Neural progenitor cell (in vitro differentiated cells): ENCODE measurements at regions not wholly inside any gene's neighbourhood (a gene's known extent, or its start where the extent isn't known, plus 50 kb on each side); places are given as distances from the start of the nearest gene placed in this dataset.

Experiments
- DNase-seq: peaks from one replicate; pipeline ENCODE4 v3.0.0-alpha.2; 2016; ENCODE audit warnings: low spot score
- H2AFZ ChIP-seq: fragments of 200-600 bp; sonication (generic); replicated peaks from 2 replicates; pipeline ENCODE4 v1.6.1; 2016; ENCODE audit warnings: antibody characterized with exemption
- H3F3A ChIP-seq: fragments of 200-600 bp; sonication (generic); 2 replicates; pipeline ENCODE4 v1.6.1; 2016; ENCODE audit warnings: antibody characterized with exemption, low read depth
- H3K27ac ChIP-seq: fragments of 200-600 bp; sonication (generic); 2 replicates; pipeline ENCODE4 v1.5.1; 2016; ENCODE audit warnings: mild to moderate bottlenecking
- H3K27me3 ChIP-seq: fragments of 200-600 bp; sonication (generic); 2 replicates; pipeline ENCODE4 v1.6.1; 2016; ENCODE audit warnings: mild to moderate bottlenecking, moderate library complexity
- H3K36me3 ChIP-seq: fragments of 200-600 bp; sonication (generic); 2 replicates; pipeline ENCODE4 v1.5.1; 2016
- H3K4me1 ChIP-seq: fragments of 200-600 bp; sonication (generic); 2 replicates; pipeline ENCODE4 v1.6.1; 2016; ENCODE audit warnings: mixed run types
- H3K4me2 ChIP-seq: fragments of 200-600 bp; sonication (generic); 2 replicates; pipeline ENCODE4 v1.6.1; 2016
- H3K4me3 ChIP-seq: fragments of 200-600 bp; sonication (generic); 2 replicates; pipeline ENCODE4 v1.5.1; 2016
- H3K79me2 ChIP-seq: fragments of 200-600 bp; sonication (generic); 2 replicates; pipeline ENCODE4 v1.6.1; 2016; ENCODE audit warnings: low read depth
- H3K9ac ChIP-seq: fragments of 200-600 bp; sonication (generic); 2 replicates; pipeline ENCODE4 v1.6.1; 2016
- H3K9me3 ChIP-seq: fragments of 200-600 bp; sonication (generic); 2 replicates; pipeline ENCODE4 v1.5.1; 2016; ENCODE audit warnings: low read depth
- H4K20me1 ChIP-seq: fragments of 200-600 bp; sonication (generic); 2 replicates; pipeline ENCODE4 v1.6.1; 2016; ENCODE audit warnings: low read depth
- H3K27ac Mint-ChIP-seq: 3 replicates; pipeline ENCODE4 v1.8.0; 2021; ENCODE audit warnings: mixed read lengths
- H3K27me3 Mint-ChIP-seq: 2 replicates; pipeline ENCODE4 v1.8.0; 2022; ENCODE audit warnings: low read depth, mild to moderate bottlenecking, inconsistent platforms, moderate library complexity, mixed read lengths; ENCODE audit not compliant: insufficient read depth
- H3K36me3 Mint-ChIP-seq: 3 replicates; pipeline ENCODE4 v1.8.0; 2021; ENCODE audit warnings: mixed read lengths
- H3K4me1 Mint-ChIP-seq: 3 replicates; pipeline ENCODE4 v1.8.0; 2021; ENCODE audit warnings: mixed read lengths
- H3K4me3 Mint-ChIP-seq: 3 replicates; pipeline ENCODE4 v1.8.0; 2021; ENCODE audit warnings: mild to moderate bottlenecking, moderate library complexity, mixed read lengths
- H3K9me3 Mint-ChIP-seq: 3 replicates; pipeline ENCODE4 v1.8.0; 2020; ENCODE audit warnings: mixed read lengths
- EZH2 ChIP-seq: fragments of 200-600 bp; sonication (generic); IDR thresholded peaks from 2 replicates; pipeline ENCODE4 v1.6.1; 2017; ENCODE audit warnings: antibody characterized with exemption, mild to moderate bottlenecking, moderate library complexity
- EZH2phosphoT487 ChIP-seq: fragments of 200-600 bp; sonication (generic); IDR thresholded peaks from 2 replicates; pipeline ENCODE4 v1.6.1; 2017; ENCODE audit warnings: antibody characterized with exemption
- TF ChIP-seq, protein P1 (sequence below): fragments of 200-600 bp; sonication (generic); IDR thresholded peaks from 2 replicates; pipeline ENCODE4 v1.5.1; 2017; ENCODE audit warnings: antibody characterized with exemption, mild to moderate bottlenecking

DNA sequence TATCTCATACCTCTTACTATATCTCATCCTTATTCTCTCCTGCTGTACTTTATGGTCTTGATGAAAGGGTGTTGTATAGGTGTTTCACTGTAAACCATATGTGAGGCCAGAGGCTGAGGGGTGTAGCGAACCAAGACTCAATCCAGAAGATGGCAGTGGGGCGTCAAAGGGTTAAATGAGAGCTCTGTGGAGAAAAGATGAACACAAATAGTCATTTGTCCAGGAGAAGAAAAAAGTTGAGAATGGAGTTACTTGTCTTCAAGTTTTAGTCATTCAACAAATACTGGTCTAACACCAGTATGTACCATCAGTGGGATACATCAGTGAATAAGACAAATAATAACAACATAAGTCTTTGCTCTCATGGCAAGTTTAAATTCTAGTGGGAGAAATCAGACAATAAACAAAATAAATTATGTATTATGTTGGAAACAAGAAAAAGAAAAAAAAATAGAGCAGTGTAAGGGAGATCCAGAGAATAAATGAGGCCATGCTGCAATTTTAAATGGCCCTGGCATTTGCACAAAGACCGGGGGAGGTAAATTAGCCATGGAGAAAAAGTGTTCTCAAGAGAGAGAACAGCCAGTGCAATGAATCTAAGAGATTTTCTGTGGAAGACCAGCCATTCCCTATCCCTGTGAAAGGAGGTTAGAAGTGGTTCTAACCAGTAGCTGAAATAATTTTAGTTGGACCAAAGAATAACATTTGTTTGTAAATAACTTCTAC is 77.0 kb upstream of the UMPS start:
- H3K4me1 Mint-ChIP-seq: peaks cover 19% of the 10 kb centered on the region
- no peak overlapping the region for H3K27ac ChIP-seq
- no peak overlapping the region for H3K4me2 ChIP-seq
- no peaks in the 10 kb centered on the region for H3K79me2 ChIP-seq
- H3F3A ChIP-seq: peaks cover 11% of the 10 kb centered on the region
- TF ChIP-seq EZH2phosphoT487 (no peak), EZH2 (no peak)
- TF ChIP-seq, protein P1, sequence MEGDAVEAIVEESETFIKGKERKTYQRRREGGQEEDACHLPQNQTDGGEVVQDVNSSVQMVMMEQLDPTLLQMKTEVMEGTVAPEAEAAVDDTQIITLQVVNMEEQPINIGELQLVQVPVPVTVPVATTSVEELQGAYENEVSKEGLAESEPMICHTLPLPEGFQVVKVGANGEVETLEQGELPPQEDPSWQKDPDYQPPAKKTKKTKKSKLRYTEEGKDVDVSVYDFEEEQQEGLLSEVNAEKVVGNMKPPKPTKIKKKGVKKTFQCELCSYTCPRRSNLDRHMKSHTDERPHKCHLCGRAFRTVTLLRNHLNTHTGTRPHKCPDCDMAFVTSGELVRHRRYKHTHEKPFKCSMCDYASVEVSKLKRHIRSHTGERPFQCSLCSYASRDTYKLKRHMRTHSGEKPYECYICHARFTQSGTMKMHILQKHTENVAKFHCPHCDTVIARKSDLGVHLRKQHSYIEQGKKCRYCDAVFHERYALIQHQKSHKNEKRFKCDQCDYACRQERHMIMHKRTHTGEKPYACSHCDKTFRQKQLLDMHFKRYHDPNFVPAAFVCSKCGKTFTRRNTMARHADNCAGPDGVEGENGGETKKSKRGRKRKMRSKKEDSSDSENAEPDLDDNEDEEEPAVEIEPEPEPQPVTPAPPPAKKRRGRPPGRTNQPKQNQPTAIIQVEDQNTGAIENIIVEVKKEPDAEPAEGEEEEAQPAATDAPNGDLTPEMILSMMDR: no peak
- peaks cover 18% of the 10 kb centered on the region for H3K36me3 Mint-ChIP-seq
- no peaks in the 10 kb centered on the region for H3K9me3 ChIP-seq
- no peak overlapping the region for H3K27ac Mint-ChIP-seq
- no peak overlapping the region for H3K4me3 ChIP-seq
- no peaks in the 10 kb centered on the region for H3K27me3 ChIP-seq
- no peaks in the 10 kb centered on the region for H3K36me3 ChIP-seq
- no peak for DNase-seq
- no peak overlapping the region for H3K4me3 Mint-ChIP-seq
- no peaks in the 10 kb centered on the region for H3K27me3 Mint-ChIP-seq
- no peak overlapping the region for H2AFZ ChIP-seq
- peaks cover 15% of the 10 kb centered on the region for H3K4me1 ChIP-seq
- no peaks in the 10 kb centered on the region for H4K20me1 ChIP-seq
- no peaks in the 10 kb centered on the region for H3K9me3 Mint-ChIP-seq
- H3K9ac ChIP-seq: no peak overlapping the region

DNA sequence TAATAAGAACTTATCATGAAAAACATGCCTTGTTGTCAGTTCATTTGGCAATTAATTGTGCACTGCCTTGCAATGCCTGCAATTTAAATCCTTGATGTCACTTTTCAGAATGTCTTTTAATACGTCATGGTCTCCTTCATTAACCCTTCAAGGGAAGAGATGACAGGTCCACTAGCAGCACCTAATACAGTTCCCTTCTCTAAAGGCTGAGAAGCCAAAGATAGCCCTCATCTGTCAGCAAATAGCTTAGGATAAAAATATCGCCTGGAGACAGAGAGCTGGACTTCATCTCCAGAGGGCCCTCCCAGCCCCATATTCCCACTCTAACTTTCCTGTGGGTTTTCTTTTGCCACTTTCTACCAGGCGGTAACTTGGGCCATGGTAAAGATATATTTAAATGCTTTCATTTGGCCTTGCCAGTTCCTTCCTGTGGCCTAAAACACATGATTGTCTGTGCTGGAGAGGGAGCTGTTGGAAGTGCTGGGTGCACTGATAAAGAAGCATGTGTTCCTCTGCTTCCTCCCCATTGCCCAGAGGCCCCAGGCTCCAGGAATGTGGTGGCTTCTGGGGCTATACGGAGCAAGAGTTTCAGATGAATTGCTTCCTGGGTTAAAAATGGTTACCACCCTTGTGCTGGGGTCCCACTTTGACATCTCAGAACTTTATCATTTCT is 76.3 kb upstream of the UMPS start:
- TF ChIP-seq, protein P1: no peak
- TF ChIP-seq EZH2phosphoT487: no peak

DNA sequence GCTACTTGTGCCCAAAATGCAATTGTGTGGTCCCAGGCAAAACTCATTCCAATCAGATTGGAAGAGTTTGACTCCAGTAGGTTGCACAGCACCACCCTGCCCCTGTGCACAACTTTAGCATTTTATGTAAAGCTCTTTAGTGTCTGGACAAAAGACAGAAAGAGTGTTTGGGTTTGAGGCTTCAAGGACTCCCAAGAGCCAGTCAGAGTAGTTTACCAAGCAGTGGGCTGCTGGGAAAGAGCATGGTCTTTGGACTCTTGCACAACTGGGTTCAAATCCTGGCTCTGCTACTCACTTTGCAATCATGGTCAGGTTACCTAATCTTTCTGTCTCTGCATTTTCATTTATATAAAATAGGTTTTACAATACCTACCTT is 75.8 kb upstream of the UMPS start:
- no peak for TF ChIP-seq EZH2
- TF ChIP-seq, protein P1: no peak
- no peak for TF ChIP-seq EZH2phosphoT487
- Histone ChIP-seq H2AFZ (no peak overlapping the region), H3K79me2 (no peaks in the 10 kb centered on the region), H3K4me1 (peaks cover 11% of the 10 kb centered on the region), H3K27me3 (no peaks in the 10 kb centered on the region), H3K27ac (no peak overlapping the region), H3K36me3 (no peaks in the 10 kb centered on the region), H3K4me3 (no peak overlapping the region), H3K4me2 (no peak overlapping the region), H3K9ac (no peak overlapping the region), H3K9me3 (no peaks in the 10 kb centered on the region), H3F3A (peaks cover 11% of the 10 kb centered on the region), H4K20me1 (no peaks in the 10 kb centered on the region)
- Mint-ChIP-seq H3K27me3 (no peaks in the 10 kb centered on the region), H3K4me1 (peaks cover 12% of the 10 kb centered on the region), H3K27ac (no peak overlapping the region), H3K9me3 (no peaks in the 10 kb centered on the region), H3K36me3 (peaks cover 20% of the 10 kb centered on the region), H3K4me3 (no peak overlapping the region)
- DNase-seq: no peak

More for the DNA sequence above, 76.3 kb upstream of the UMPS start:
- Histone ChIP-seq H3K36me3 (no peaks in the 10 kb centered on the region), H3K4me3 (no peak overlapping the region), H4K20me1 (no peaks in the 10 kb centered on the region), H3K27me3 (no peaks in the 10 kb centered on the region), H3K9me3 (no peaks in the 10 kb centered on the region), H3K9ac (no peak overlapping the region), H3F3A (peaks cover 11% of the 10 kb centered on the region), H3K4me1 (peaks cover 11% of the 10 kb centered on the region), H3K79me2 (no peaks in the 10 kb centered on the region), H2AFZ (no peak overlapping the region), H3K27ac (no peak overlapping the region), H3K4me2 (no peak overlapping the region)
- no peak for DNase-seq
- Mint-ChIP-seq H3K27ac (no peak overlapping the region), H3K36me3 (peaks cover 20% of the 10 kb centered on the region), H3K4me1 (peaks cover 13% of the 10 kb centered on the region), H3K4me3 (no peak overlapping the region), H3K9me3 (no peaks in the 10 kb centered on the region), H3K27me3 (no peaks in the 10 kb centered on the region)
